GM12865 (cell line): ENCODE measurements at regions not wholly inside any gene's neighbourhood (a gene's known extent, or its start where the extent isn't known, plus 50 kb on each side); places are given as distances from the start of the nearest gene placed in this dataset.

Experiments used
- DNase-seq: peaks from one replicate; pipeline ENCODE4 v3.0.0; 2010; ENCODE audit warnings: low read depth
- H3K4me3 ChIP-seq: 2 replicates; pipeline ENCODE4 v1.5.1; 2011; ENCODE audit warnings: mild to moderate bottlenecking, low read depth, low read length, control low read depth
- CTCF ChIP-seq: IDR thresholded peaks from 2 replicates; pipeline ENCODE4 v1.5.1; 2011; ENCODE audit warnings: low read length, control low read depth, low read depth, inconsistent platforms; ENCODE audit not compliant: insufficient read depth; ENCODE audit errors: missing control alignments

DNA sequence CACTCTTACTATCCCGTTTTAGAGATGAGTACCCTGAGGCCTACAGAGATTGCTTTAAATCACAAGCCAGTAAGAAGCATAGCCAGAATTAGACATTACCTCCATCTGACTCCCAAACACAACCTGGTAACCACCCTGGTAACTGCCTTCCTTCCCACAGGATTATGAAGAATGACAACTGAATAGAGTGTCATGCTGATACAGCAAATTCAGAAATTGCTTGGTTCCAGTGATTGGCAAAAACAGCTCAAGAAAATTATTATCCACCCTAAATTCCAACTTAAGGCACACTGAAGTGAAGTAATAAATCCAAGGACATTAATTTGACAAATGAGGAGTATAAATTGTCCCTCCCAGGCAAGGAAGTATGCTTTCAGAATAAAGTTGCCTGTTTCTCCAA is 195.8 kb upstream of the RBMS1 start:
- TF ChIP-seq CTCF = no peak
- DNase-seq = no peak

GRCh38 chr2:160694221-160694620 is 200.6 kb upstream of the RBMS1 start:
- no peak for DNase-seq

More for the DNA sequence above, 195.8 kb upstream of the RBMS1 start:
- no peak overlapping the region for H3K4me3 ChIP-seq

GRCh38 chr2:160694631-160695030 is 201.0 kb upstream of the RBMS1 start:
- no peak overlapping the region for H3K4me3 ChIP-seq
- no peak for TF ChIP-seq CTCF
- DNase-seq = peak; percentile 5

More at GRCh38 chr2:160694221-160694620, 200.6 kb upstream of the RBMS1 start:
- no peak for TF ChIP-seq CTCF
- no peak overlapping the region for H3K4me3 ChIP-seq

- no peak for DNase-seq
- TF ChIP-seq CTCF = no peak
- H3K4me3 ChIP-seq = no peak overlapping the region
These were observed 201.9 kb upstream of the RBMS1 start for GRCh38 chr2:160695402-160696086.

DNA sequence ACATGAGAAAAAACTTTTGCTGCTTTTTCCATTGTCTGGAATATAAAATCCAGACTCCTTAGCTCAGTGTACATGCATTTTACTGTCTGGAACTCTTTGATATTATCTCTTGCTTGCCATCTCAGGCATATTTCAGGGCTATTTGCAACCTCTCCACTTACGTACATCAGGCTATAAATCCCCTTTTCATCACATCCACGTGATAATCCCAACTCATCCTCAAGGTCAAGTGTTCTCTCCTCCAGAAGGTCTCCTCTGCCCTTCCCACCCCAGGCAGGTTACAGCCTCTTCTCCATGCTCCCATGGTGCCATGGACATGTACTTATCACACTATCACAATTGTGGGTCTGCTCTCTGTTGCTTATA is 202.5 kb upstream of the RBMS1 start:
- H3K4me3 ChIP-seq = no peak overlapping the region
- no peak for DNase-seq
- TF ChIP-seq CTCF = no peak

DNA sequence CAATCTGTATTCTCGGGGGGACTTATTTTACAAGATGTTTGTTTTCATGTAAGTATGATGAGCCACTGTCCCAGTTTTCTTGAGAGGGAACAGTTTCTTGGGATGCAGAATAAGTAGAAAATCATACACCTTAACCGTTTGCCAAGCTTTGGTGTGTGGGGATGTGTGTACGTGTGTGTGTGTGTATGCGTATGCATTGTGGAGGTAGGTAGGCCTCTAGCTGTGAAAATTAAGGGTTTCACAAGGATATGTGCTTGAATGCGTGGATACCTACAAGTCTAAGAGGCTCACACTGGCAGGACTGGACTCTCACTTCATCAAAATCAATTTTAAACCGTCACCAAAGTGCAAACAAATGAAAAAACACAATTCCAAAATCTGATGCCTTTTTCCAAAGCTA is 204.2 kb upstream of the RBMS1 start:
- no peak overlapping the region for H3K4me3 ChIP-seq
- TF ChIP-seq CTCF = no peak
- DNase-seq = no peak
